ENCODE measurements at regions not wholly inside any gene's neighbourhood (a gene's known extent, or its start where the extent isn't known, plus 50 kb on each side); places are given as distances from the start of the nearest gene placed in this dataset.

GRCh38 chr1:55426619-55427018, 211.5 kb upstream of the USP24 start:
- intact Hi-C loops (cut with micrococcal nuclease) = no loop called here
- Histone ChIP-seq H3K4me1 (ENCODE audit: control insufficient read depth, insufficient read depth, low read length) (no peaks in the 10 kb centered on the region), H3K27ac (ENCODE audit: low read length) (no peak overlapping the region), H3K9me3 (ENCODE audit: control insufficient read depth, insufficient read depth, low read length) (peaks cover 7% of the 10 kb centered on the region), H3K27me3 (ENCODE audit: control insufficient read depth, insufficient read depth, low read length) (no peaks in the 10 kb centered on the region), H3K4me3 (ENCODE audit: low read length) (no peak overlapping the region), H3K36me3 (ENCODE audit: control insufficient read depth, insufficient read depth, low read length) (no peaks in the 10 kb centered on the region)
- TF ChIP-seq CTCF (IDR thresholded peaks at IDR 0.05) = no peak
- peaks cover 0 to 2% of the 10 kb centered on the region in 2 donors for H3K9me3 Mint-ChIP-seq
- no peaks in the 10 kb centered on the region for H3K36me3 Mint-ChIP-seq
- ATAC-seq (no peak), DNase-seq (no peak)
- no peaks in the 10 kb centered on the region for H3K4me1 Mint-ChIP-seq
- H3K27me3 Mint-ChIP-seq (ENCODE audit: low read depth in 2 of 2) = peaks cover 17 to 44% of the 10 kb centered on the region in 2 donors
- H3K27ac Mint-ChIP-seq = no peak overlapping the region
- 91% methylated on average over 2 of the region's 2 CpGs for WGBS (ENCODE audit: insufficient coverage)
- no peak overlapping the region for H3K4me3 Mint-ChIP-seq

GRCh38 chr1:55426156-55426555, 211.0 kb upstream of the USP24 start:
- DNase-seq (no peak), ATAC-seq (no peak)
- Histone ChIP-seq H3K4me1 (ENCODE audit: control insufficient read depth, insufficient read depth, low read length) (no peaks in the 10 kb centered on the region), H3K27me3 (ENCODE audit: control insufficient read depth, insufficient read depth, low read length) (no peaks in the 10 kb centered on the region), H3K36me3 (ENCODE audit: control insufficient read depth, insufficient read depth, low read length) (no peaks in the 10 kb centered on the region), H3K4me3 (ENCODE audit: low read length) (no peak overlapping the region), H3K9me3 (ENCODE audit: control insufficient read depth, insufficient read depth, low read length) (peaks cover 7% of the 10 kb centered on the region), H3K27ac (ENCODE audit: low read length) (no peak overlapping the region)
- Mint-ChIP-seq H3K4me3 (no peak overlapping the region), H3K27ac (no peak overlapping the region), H3K36me3 (no peaks in the 10 kb centered on the region), H3K4me1 (no peaks in the 10 kb centered on the region), H3K9me3 (peaks cover 0 to 2% of the 10 kb centered on the region in 2 donors), H3K27me3 (ENCODE audit: low read depth in 2 of 2) (peaks cover 20 to 44% of the 10 kb centered on the region in 2 donors)
- 56% methylated on average over 4 of the region's 5 CpGs for WGBS (ENCODE audit: insufficient coverage)
- no peak for TF ChIP-seq CTCF (IDR thresholded peaks at IDR 0.05)
- intact Hi-C loops (cut with micrococcal nuclease) = no loop called here

- peaks cover 24 to 51% of the 10 kb centered on the region in 2 donors for H3K27me3 Mint-ChIP-seq (ENCODE audit: low read depth in 2 of 2)
- no peak for DNase-seq
- no peaks in the 10 kb centered on the region for H3K4me1 Mint-ChIP-seq
- no peaks in the 10 kb centered on the region for H3K36me3 Mint-ChIP-seq
- Histone ChIP-seq H3K27ac (ENCODE audit: low read length) (no peak overlapping the region), H3K9me3 (ENCODE audit: control insufficient read depth, insufficient read depth, low read length) (peaks cover 7% of the 10 kb centered on the region), H3K4me3 (ENCODE audit: low read length) (no peak overlapping the region), H3K36me3 (ENCODE audit: control insufficient read depth, insufficient read depth, low read length) (no peaks in the 10 kb centered on the region), H3K27me3 (ENCODE audit: control insufficient read depth, insufficient read depth, low read length) (no peaks in the 10 kb centered on the region), H3K4me1 (ENCODE audit: control insufficient read depth, insufficient read depth, low read length) (no peaks in the 10 kb centered on the region)
- 89% methylated on average over 9 of the region's 9 CpGs for WGBS (ENCODE audit: insufficient coverage)
- no peak for TF ChIP-seq CTCF (IDR thresholded peaks at IDR 0.05)
- peaks cover 0 to 2% of the 10 kb centered on the region in 2 donors for H3K9me3 Mint-ChIP-seq
- intact Hi-C loops (cut with micrococcal nuclease) = no loop called here
- H3K4me3 Mint-ChIP-seq = no peak overlapping the region
- H3K27ac Mint-ChIP-seq = no peak overlapping the region
- ATAC-seq = no peak
These were observed 210.3 kb upstream of the USP24 start for GRCh38 chr1:55425310-55425930.

- no peaks in the 10 kb centered on the region for H3K36me3 Mint-ChIP-seq
- H3K4me3 ChIP-seq (ENCODE audit: low read length) = no peak overlapping the region
- TF ChIP-seq CTCF (IDR thresholded peaks at IDR 0.05) = no peak
- H3K4me1 ChIP-seq (ENCODE audit: control insufficient read depth, insufficient read depth, low read length) = no peaks in the 10 kb centered on the region
- peaks cover 24 to 44% of the 10 kb centered on the region in 2 donors for H3K27me3 Mint-ChIP-seq (ENCODE audit: low read depth in 2 of 2)
- H3K4me3 Mint-ChIP-seq = no peak overlapping the region
- no peaks in the 10 kb centered on the region for H3K27me3 ChIP-seq (ENCODE audit: control insufficient read depth, insufficient read depth, low read length)
- H3K9me3 ChIP-seq (ENCODE audit: control insufficient read depth, insufficient read depth, low read length) = peaks cover 7% of the 10 kb centered on the region
- 81% methylated on average over 1 of the region's 1 CpG for WGBS (ENCODE audit: insufficient coverage)
- H3K4me1 Mint-ChIP-seq = no peaks in the 10 kb centered on the region
- H3K27ac Mint-ChIP-seq = no peak overlapping the region
- intact Hi-C loops (cut with micrococcal nuclease) = no loop called here
- DNase-seq (no peak), ATAC-seq (no peak)
- H3K36me3 ChIP-seq (ENCODE audit: control insufficient read depth, insufficient read depth, low read length) = no peaks in the 10 kb centered on the region
- peaks cover 0 to 2% of the 10 kb centered on the region in 2 donors for H3K9me3 Mint-ChIP-seq
- no peak overlapping the region for H3K27ac ChIP-seq (ENCODE audit: low read length)
These were observed 208.2 kb upstream of the USP24 start for GRCh38 chr1:55423376-55423775.
